SK-N-SH (cell line): ENCODE measurements at regions not wholly inside any gene's neighbourhood (a gene's known extent, or its start where the extent isn't known, plus 50 kb on each side); places are given as distances from the start of the nearest gene placed in this dataset.

Experiments used
- CTCF ChIA-PET: fragments of 300-600, 350-600 bp; formaldehyde crosslinking; extraction: SDS; loops from one replicate; lab custom pipeline; 2021; lab: Yijun Ruan, JAX
- POLR2A ChIA-PET: fragments of 350-600 bp; sonication (Branson Sonifier 250); formaldehyde crosslinking; extraction: SDS; loops from one replicate; lab custom pipeline; 2020; ENCODE audit warnings: antibody characterized with exemption, inconsistent platforms; lab: Yijun Ruan, JAX
- DNase-seq: peaks from one replicate; pipeline ENCODE4 v3.0.0; 2012
- H2AFZ ChIP-seq: fragments of 200-600 bp; sonication (generic); 2 replicates; pipeline ENCODE4 v1.8.1; 2016; ENCODE audit warnings: antibody characterized with exemption, mild to moderate bottlenecking, low read depth
- H3F3A ChIP-seq: fragments of 200-600 bp; sonication (generic); replicated peaks from 2 replicates; pipeline ENCODE3; 2016; ENCODE audit warnings: antibody characterized with exemption, mild to moderate bottlenecking; ENCODE audit not compliant: insufficient read depth
- H3K27ac ChIP-seq, 2 experiments: fragments of 200-500 bp in 1 of 2; fragments of 200-600 bp in 1 of 2; sonication (Bioruptor generic) in 1 of 2; sonication (generic), shearing (Covaris generic) in 1 of 2; 2 replicates each; pipeline versions ENCODE4 v1.5.1 to v1.6.1; 2014 to 2016; ENCODE audit warnings: low read depth in 2 of 2, inconsistent platforms in 1 of 2, low read length in 1 of 2, mild to moderate bottlenecking in 1 of 2, mixed read lengths in 1 of 2
- H3K27me3 ChIP-seq: fragments of 200-600 bp; sonication (generic), shearing (Covaris generic); 2 replicates; pipeline ENCODE4 v1.6.1; 2016; ENCODE audit warnings: mixed run types; ENCODE audit not compliant: insufficient read depth
- H3K36me3 ChIP-seq, 2 experiments: fragments of 200-500 bp in 1 of 2; fragments of 200-600 bp in 1 of 2; sonication (Bioruptor generic) in 1 of 2; sonication (generic) in 1 of 2; replicated peaks in 1 of 2; 2 replicates each; pipeline versions ENCODE3 to v1.5.1; 2014 to 2016; ENCODE audit warnings: low read length in 1 of 2, mild to moderate bottlenecking in 1 of 2; ENCODE audit not compliant: insufficient read depth in 2 of 2, control insufficient read depth in 1 of 2
- H3K4me1 ChIP-seq, 2 experiments: fragments of 200-500 bp in 1 of 2; fragments of 200-600 bp in 1 of 2; sonication (Bioruptor generic) in 1 of 2; sonication (generic), shearing (Covaris generic) in 1 of 2; 2 replicates each; pipeline versions ENCODE4 v1.5.1 to v1.6.1; 2014 to 2016; ENCODE audit warnings: low read depth in 1 of 2, low read length in 1 of 2, mixed run types in 1 of 2; ENCODE audit not compliant: insufficient read depth in 2 of 2, control insufficient read depth in 1 of 2
- H3K4me2 ChIP-seq: fragments of 200-600 bp; sonication (generic), shearing (Covaris generic); 2 replicates; pipeline ENCODE4 v1.6.1; 2017; ENCODE audit warnings: mixed run types
- H3K4me3 ChIP-seq, 2 experiments: fragments of 200-500 bp in 1 of 2; fragments of 200-600 bp in 1 of 2; sonication (Bioruptor generic) in 1 of 2; sonication (generic), shearing (Covaris generic) in 1 of 2; 2 replicates each; pipeline versions ENCODE4 v1.5.1 to v1.8.1; 2014 to 2016; ENCODE audit warnings: low read depth in 2 of 2, inconsistent platforms in 1 of 2, low read length in 1 of 2, mild to moderate bottlenecking in 1 of 2, mixed read lengths in 1 of 2, moderate library complexity in 1 of 2
- H3K79me2 ChIP-seq: fragments of 200-600 bp; sonication (generic); 2 replicates; pipeline ENCODE4 v1.8.1; 2017; ENCODE audit warnings: mild to moderate bottlenecking; ENCODE audit not compliant: insufficient read depth
- H3K9ac ChIP-seq: fragments of 200-600 bp; sonication (generic); 2 replicates; pipeline ENCODE4 v1.6.1; 2017; ENCODE audit warnings: mixed run types
- H3K9me2 ChIP-seq: fragments of 200-600 bp; sonication (generic); 2 replicates; pipeline ENCODE4 v1.6.1; 2017; ENCODE audit warnings: mixed run types
- H3K9me3 ChIP-seq: fragments of 200-600 bp; sonication (generic); 2 replicates; pipeline ENCODE4 v1.6.1; 2017; ENCODE audit warnings: mixed run types, mild to moderate bottlenecking, moderate library complexity
- H4K20me1 ChIP-seq: fragments of 200-600 bp; sonication (generic); 2 replicates; pipeline ENCODE4 v1.6.1; 2017; ENCODE audit warnings: mild to moderate bottlenecking, mixed run types; ENCODE audit not compliant: insufficient read depth
- CHD2 ChIP-seq: fragments of 150-350 bp; IDR thresholded peaks from 2 replicates; pipeline ENCODE4 v1.6.1; 2018; ENCODE audit warnings: low read length; ENCODE audit not compliant: partially characterized antibody
- EZH2phosphoT487 ChIP-seq: fragments of 200-600 bp; sonication (generic); IDR thresholded peaks from 2 replicates; pipeline ENCODE4 v1.6.1; 2017; ENCODE audit warnings: low read depth, mixed run types, mild to moderate bottlenecking, antibody characterized with exemption, moderate library complexity, borderline replicate concordance
- FOXJ3 ChIP-seq: sonication (generic); formaldehyde crosslinking; IDR thresholded peaks from 2 replicates; pipeline ENCODE4 v1.5.1; 2020; ENCODE audit warnings: mild to moderate bottlenecking, missing genetic modification reagents
- MEF2A ChIP-seq: IDR thresholded peaks from 2 replicates; pipeline ENCODE4 v1.4.0; 2012; ENCODE audit warnings: low read depth, borderline replicate concordance
- MXI1 ChIP-seq: IDR thresholded peaks from 2 replicates; pipeline ENCODE4 v1.6.1; 2012; ENCODE audit warnings: mild to moderate bottlenecking, low read depth, low read length, improper control_type of control experiment
- NFIC ChIP-seq: IDR thresholded peaks from 2 replicates; pipeline ENCODE4 v1.4.0; 2012; ENCODE audit warnings: borderline replicate concordance
- NRF1 ChIP-seq: IDR thresholded peaks from 2 replicates; pipeline ENCODE4 v1.6.1; 2012; ENCODE audit warnings: low read depth, mild to moderate bottlenecking, low read length
- REST ChIP-seq: IDR thresholded peaks from 2 replicates; pipeline ENCODE4 v1.6.1; 2012; ENCODE audit warnings: mild to moderate bottlenecking, low read depth, low read length, moderate library complexity
- RFX5 ChIP-seq: IDR thresholded peaks from 2 replicates; pipeline ENCODE4 v1.6.1; 2012; ENCODE audit warnings: mild to moderate bottlenecking, improper control_type of control experiment, low read length
- RXRA ChIP-seq: IDR thresholded peaks from 2 replicates; pipeline ENCODE4 v1.4.0; 2012; ENCODE audit warnings: low read depth, mild to moderate bottlenecking, borderline replicate concordance
- TCF12 ChIP-seq: IDR thresholded peaks from 2 replicates; pipeline ENCODE4 v1.4.0; 2012
- TEAD4 ChIP-seq: IDR thresholded peaks from 2 replicates; pipeline ENCODE4 v1.4.0; 2012; ENCODE audit warnings: mild to moderate bottlenecking, borderline replicate concordance; ENCODE audit not compliant: insufficient read depth
- USF2 ChIP-seq: fragments of 150-350 bp; IDR thresholded peaks from 2 replicates; pipeline ENCODE4 v1.6.1; 2017; ENCODE audit warnings: antibody characterized with exemption, low read length, low read depth, borderline replicate concordance
- YY1 ChIP-seq: IDR thresholded peaks from 2 replicates; pipeline ENCODE4 v1.4.0; 2012; ENCODE audit warnings: low read depth, mild to moderate bottlenecking
- WGBS: methylation state at CpG from one replicate; pipeline ENCODE4 v1.1.6; 2017; ENCODE audit warnings: low lambda C conversion rate; 5-methylcytosine and 5-hydroxymethylcytosine counted together
- TF ChIP-seq, protein P1 (sequence below): fragments of 200-600 bp; sonication (generic); IDR thresholded peaks from 2 replicates; pipeline ENCODE4 v1.6.1; 2017; ENCODE audit warnings: antibody characterized with exemption, mild to moderate bottlenecking, moderate library complexity

GRCh38 chr6:137417396-137417795 is 76.8 kb downstream of the OLIG3 start:
- Histone ChIP-seq H3F3A (no peaks in the 10 kb centered on the region), H2AFZ (no peak overlapping the region), H3K36me3 (no peaks in the 10 kb centered on the region), H3K9me2 (no peaks in the 10 kb centered on the region), H3K4me3 (no peak overlapping the region), H3K9ac (no peak overlapping the region), H3K4me2 (no peak overlapping the region), H3K79me2 (no peaks in the 10 kb centered on the region), H3K4me1 (no peaks in the 10 kb centered on the region; a peak in 1 of 4 replicates), H4K20me1 (no peaks in the 10 kb centered on the region), H3K9me3 (no peaks in the 10 kb centered on the region), H3K27ac (no peak overlapping the region), H3K27me3 (no peaks in the 10 kb centered on the region; the same call in 1 of the 2 replicates)
- 3% methylated on average over 2 of the region's 2 CpGs for WGBS
- DNase-seq, result no peak
- POLR2A ChIA-PET, result no interaction called here
- CTCF ChIA-PET, result no interaction called here
- TF ChIP-seq REST (no peak), YY1 (no peak), EZH2phosphoT487 (no peak), NFIC (no peak), TCF12 (no peak), NRF1 (no peak), CHD2 (no peak), MEF2A (no peak), MXI1 (no peak), TEAD4 (no peak), RXRA (no peak), FOXJ3 (CRISPR knock-in tag) (no peak), USF2 (no peak), RFX5 (no peak)
- TF ChIP-seq, protein P1, sequence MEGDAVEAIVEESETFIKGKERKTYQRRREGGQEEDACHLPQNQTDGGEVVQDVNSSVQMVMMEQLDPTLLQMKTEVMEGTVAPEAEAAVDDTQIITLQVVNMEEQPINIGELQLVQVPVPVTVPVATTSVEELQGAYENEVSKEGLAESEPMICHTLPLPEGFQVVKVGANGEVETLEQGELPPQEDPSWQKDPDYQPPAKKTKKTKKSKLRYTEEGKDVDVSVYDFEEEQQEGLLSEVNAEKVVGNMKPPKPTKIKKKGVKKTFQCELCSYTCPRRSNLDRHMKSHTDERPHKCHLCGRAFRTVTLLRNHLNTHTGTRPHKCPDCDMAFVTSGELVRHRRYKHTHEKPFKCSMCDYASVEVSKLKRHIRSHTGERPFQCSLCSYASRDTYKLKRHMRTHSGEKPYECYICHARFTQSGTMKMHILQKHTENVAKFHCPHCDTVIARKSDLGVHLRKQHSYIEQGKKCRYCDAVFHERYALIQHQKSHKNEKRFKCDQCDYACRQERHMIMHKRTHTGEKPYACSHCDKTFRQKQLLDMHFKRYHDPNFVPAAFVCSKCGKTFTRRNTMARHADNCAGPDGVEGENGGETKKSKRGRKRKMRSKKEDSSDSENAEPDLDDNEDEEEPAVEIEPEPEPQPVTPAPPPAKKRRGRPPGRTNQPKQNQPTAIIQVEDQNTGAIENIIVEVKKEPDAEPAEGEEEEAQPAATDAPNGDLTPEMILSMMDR, result no peak
